ENCODE measurements at regions not wholly inside any gene's neighbourhood (a gene's known extent, or its start where the extent isn't known, plus 50 kb on each side); places are given as distances from the start of the nearest gene placed in this dataset.
"Not testable (repeated sequence)": the region's sequence is repeated elsewhere in the genome, so short reads cannot be mapped to it uniquely, and the experiment has no call there.

- no peak for DNase-seq (ENCODE audit: low spot score)
- H3K36me3 Mint-ChIP-seq (ENCODE audit: low read depth), result no peaks in the 10 kb centered on the region
- H3K4me3 Mint-ChIP-seq, result no peak overlapping the region
- H3K4me1 Mint-ChIP-seq (ENCODE audit: low read depth), result no peaks in the 10 kb centered on the region
- no peak overlapping the region for H3K27ac Mint-ChIP-seq
- intact Hi-C loops (cut with micrococcal nuclease), result no loop called here
- H3K27me3 Mint-ChIP-seq (ENCODE audit: insufficient read depth), result no peaks in the 10 kb centered on the region
- peaks cover 3% of the 10 kb centered on the region for H3K9me3 Mint-ChIP-seq
Measured at GRCh38 chrX:76920607-76921006, 493.1 kb downstream of the MAGEE1 start.

DNA sequence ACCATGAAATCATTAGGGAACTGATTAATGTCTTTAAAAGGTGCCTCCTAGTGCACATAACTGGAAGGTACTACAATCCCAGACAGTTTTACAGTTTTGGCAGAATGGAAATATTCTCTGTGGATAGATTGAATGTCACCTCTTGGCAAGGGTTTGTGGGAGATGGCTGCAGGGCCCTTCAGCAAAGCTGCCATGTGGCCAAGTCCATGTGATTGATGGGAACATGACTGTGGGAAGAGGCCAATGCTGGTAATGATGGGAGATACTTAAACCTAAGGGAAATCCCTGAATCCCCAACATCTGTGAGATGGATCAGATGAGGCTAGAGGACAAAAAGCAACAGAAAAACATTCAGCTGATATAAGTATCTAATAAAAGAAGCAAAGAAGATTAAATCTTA is 493.7 kb downstream of the MAGEE1 start:
- DNase-seq (ENCODE audit: low spot score), result no peak
- H3K9me3 Mint-ChIP-seq, result peaks cover 3% of the 10 kb centered on the region
- H3K27me3 Mint-ChIP-seq (ENCODE audit: insufficient read depth), result no peaks in the 10 kb centered on the region
- intact Hi-C loops (cut with micrococcal nuclease), result no loop called here
- H3K4me1 Mint-ChIP-seq (ENCODE audit: low read depth), result no peaks in the 10 kb centered on the region
- H3K27ac Mint-ChIP-seq, result no peak overlapping the region
- no peaks in the 10 kb centered on the region for H3K36me3 Mint-ChIP-seq (ENCODE audit: low read depth)
- H3K4me3 Mint-ChIP-seq, result no peak overlapping the region

- no peak for DNase-seq (ENCODE audit: low spot score)
- Mint-ChIP-seq H3K27me3 (ENCODE audit: insufficient read depth) (no peaks in the 10 kb centered on the region), H3K36me3 (ENCODE audit: low read depth) (no peaks in the 10 kb centered on the region), H3K9me3 (peaks cover 6% of the 10 kb centered on the region), H3K4me1 (ENCODE audit: low read depth) (no peaks in the 10 kb centered on the region), H3K4me3 (no peak overlapping the region), H3K27ac (no peak overlapping the region)
- intact Hi-C loops (cut with micrococcal nuclease), result no loop called here
Measured at GRCh38 chrX:76922100-76922499, 494.6 kb downstream of the MAGEE1 start.

DNA sequence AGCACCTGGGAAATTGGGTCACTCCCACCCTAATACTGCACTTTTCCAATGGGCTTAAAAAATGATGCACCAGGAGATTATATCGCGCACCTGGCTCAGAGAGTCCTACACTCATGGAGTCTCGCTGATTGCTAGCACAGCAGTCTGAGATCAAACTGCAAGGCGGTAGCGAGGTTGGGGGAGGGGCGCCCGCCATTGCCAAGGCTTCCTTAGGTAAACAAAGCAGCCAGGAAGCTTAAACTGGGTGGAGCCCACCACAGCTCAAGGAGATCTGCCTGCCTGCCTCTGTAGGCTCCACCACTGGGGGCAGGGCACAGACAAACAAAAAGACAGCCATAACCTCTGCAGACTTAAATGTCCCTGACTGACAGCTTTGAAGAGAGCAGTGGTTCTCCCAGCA is 497.1 kb downstream of the MAGEE1 start:
- intact Hi-C loops (cut with micrococcal nuclease); H3K27ac Mint-ChIP-seq; H3K4me3 Mint-ChIP-seq; H3K27me3 Mint-ChIP-seq (ENCODE audit: insufficient read depth); H3K4me1 Mint-ChIP-seq (ENCODE audit: low read depth); DNase-seq (ENCODE audit: low spot score); H3K36me3 Mint-ChIP-seq (ENCODE audit: low read depth); H3K9me3 Mint-ChIP-seq: not testable (repeated sequence)

DNA sequence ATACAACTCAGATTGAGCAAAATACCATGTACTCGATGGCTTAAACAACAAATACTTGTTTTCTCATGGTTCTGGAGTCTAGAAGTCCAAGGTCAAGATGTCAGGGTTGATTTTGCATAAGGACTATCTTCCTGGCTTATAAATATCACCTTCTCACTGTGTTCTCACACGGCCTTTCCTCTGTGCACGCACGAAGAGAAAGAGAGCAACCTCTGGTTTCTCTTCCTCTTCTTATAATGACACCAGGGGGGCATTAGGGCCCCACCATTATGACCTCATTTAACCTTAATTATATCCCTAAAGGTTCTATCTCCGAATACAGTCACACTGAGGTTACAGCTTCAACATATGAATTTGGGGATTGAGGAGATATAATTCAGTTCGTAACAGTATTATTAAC is 504.0 kb downstream of the MAGEE1 start:
- intact Hi-C loops (cut with micrococcal nuclease), result no loop called here
- H3K36me3 Mint-ChIP-seq (ENCODE audit: low read depth), result no peaks in the 10 kb centered on the region
- no peak overlapping the region for H3K27ac Mint-ChIP-seq
- no peaks in the 10 kb centered on the region for H3K27me3 Mint-ChIP-seq (ENCODE audit: insufficient read depth)
- DNase-seq (ENCODE audit: low spot score), result no peak
- no peaks in the 10 kb centered on the region for H3K4me1 Mint-ChIP-seq (ENCODE audit: low read depth)
- H3K4me3 Mint-ChIP-seq, result no peak overlapping the region
- H3K9me3 Mint-ChIP-seq, result peaks cover 5% of the 10 kb centered on the region

DNA sequence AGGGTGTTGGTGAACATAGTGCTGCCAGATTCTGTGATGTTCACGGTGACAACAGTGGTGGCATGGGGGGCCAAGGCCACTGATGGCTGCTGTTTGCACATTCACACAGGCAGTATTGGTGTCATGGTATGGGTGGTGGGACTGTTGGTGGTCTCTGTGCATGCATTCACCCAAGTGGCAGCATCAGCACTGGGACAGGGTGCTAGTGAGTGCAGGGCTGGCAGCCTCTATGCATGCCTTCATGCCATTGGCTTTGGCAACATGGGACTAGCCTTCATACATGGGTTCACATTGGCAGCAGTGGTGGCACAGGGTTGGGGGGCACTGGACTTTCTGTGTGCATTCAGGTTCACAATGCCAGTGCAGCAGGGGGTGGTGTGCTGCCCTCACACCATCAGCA is 489.7 kb upstream of the FGF16 start:
- no peaks in the 10 kb centered on the region for H3K36me3 Mint-ChIP-seq (ENCODE audit: low read depth)
- no peaks in the 10 kb centered on the region for H3K4me1 Mint-ChIP-seq (ENCODE audit: low read depth)
- no peak overlapping the region for H3K27ac Mint-ChIP-seq
- DNase-seq (ENCODE audit: low spot score), result no peak
- no peak overlapping the region for H3K4me3 Mint-ChIP-seq
- intact Hi-C loops (cut with micrococcal nuclease), result no loop called here
- peaks cover 1% of the 10 kb centered on the region for H3K27me3 Mint-ChIP-seq (ENCODE audit: insufficient read depth)
- no peaks in the 10 kb centered on the region for H3K9me3 Mint-ChIP-seq

- Mint-ChIP-seq H3K4me3 (no peak overlapping the region), H3K27ac (peak overlapping the region; percentile 40), H3K36me3 (ENCODE audit: low read depth) (no peaks in the 10 kb centered on the region), H3K9me3 (no peaks in the 10 kb centered on the region), H3K4me1 (ENCODE audit: low read depth) (no peaks in the 10 kb centered on the region), H3K27me3 (ENCODE audit: insufficient read depth) (no peaks in the 10 kb centered on the region)
- DNase-seq (ENCODE audit: low spot score), result no peak
- intact Hi-C loops (cut with micrococcal nuclease), result loop anchor here (1.0 kb wide), 1 partner anchor 33 kb away; no protein-coding TSS in a partner anchor
Measured at GRCh38 chrX:76971393-76972376, 475.5 kb upstream of the FGF16 start.

DNA sequence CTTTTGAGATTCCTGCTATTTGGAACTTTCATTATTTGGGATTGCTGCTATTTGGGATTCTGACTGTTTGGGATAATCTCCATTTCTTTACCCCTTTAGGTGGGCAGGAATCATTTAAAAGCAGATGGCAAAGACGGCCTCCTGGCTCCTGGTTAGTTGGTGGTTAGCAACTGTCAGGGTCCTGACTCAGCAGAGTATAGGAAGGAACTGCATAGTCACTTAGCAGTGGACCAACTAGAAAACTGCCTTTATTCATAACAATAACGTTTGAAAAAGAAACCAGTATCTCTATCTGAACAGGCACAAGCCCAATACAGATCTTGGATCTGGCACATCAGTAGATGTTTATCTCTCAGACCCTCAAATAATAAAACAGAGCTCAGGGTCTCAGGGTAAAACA is 469.7 kb upstream of the FGF16 start:
- Mint-ChIP-seq H3K4me3 (no peak overlapping the region), H3K4me1 (ENCODE audit: low read depth) (no peaks in the 10 kb centered on the region), H3K27me3 (ENCODE audit: insufficient read depth) (no peaks in the 10 kb centered on the region), H3K27ac (no peak overlapping the region), H3K9me3 (no peaks in the 10 kb centered on the region), H3K36me3 (ENCODE audit: low read depth) (no peaks in the 10 kb centered on the region)
- intact Hi-C loops (cut with micrococcal nuclease), result no loop called here
- no peak for DNase-seq (ENCODE audit: low spot score)

DNA sequence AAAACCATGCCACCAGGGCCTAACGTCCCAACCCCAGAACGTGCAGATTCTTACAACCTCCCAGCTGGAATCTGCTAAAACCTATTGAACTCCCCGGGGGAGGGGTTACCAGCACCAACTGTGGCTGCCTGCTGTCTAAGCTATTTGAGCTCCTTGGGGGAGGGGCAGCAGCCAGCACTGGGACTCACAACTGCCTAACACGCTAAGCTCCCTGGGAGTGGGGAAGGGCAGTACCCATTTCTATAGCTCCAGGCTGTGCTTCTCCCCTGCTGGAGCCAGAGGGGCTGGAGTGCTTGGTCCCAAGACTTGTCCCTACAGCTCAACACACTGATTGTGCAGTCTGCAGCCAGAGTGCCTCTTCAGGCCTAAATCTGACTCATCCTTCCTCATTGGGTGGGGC is 459.8 kb upstream of the FGF16 start:
- Mint-ChIP-seq H3K4me3 (no peak overlapping the region), H3K27me3 (ENCODE audit: insufficient read depth) (no peaks in the 10 kb centered on the region), H3K27ac (no peak overlapping the region), H3K36me3 (ENCODE audit: low read depth) (no peaks in the 10 kb centered on the region), H3K9me3 (peaks cover 9% of the 10 kb centered on the region), H3K4me1 (ENCODE audit: low read depth) (no peaks in the 10 kb centered on the region)
- DNase-seq (ENCODE audit: low spot score), result no peak
- intact Hi-C loops (cut with micrococcal nuclease), result no loop called here

GRCh38 chrX:76996641-76997040 is 450.5 kb upstream of the FGF16 start:
- H3K4me3 Mint-ChIP-seq, result no peak overlapping the region
- H3K27me3 Mint-ChIP-seq (ENCODE audit: insufficient read depth), result peaks cover 4% of the 10 kb centered on the region
- no peaks in the 10 kb centered on the region for H3K36me3 Mint-ChIP-seq (ENCODE audit: low read depth)
- intact Hi-C loops (cut with micrococcal nuclease), result no loop called here
- DNase-seq (ENCODE audit: low spot score), result no peak
- no peak overlapping the region for H3K27ac Mint-ChIP-seq
- H3K4me1 Mint-ChIP-seq (ENCODE audit: low read depth), result no peaks in the 10 kb centered on the region
- H3K9me3 Mint-ChIP-seq, result peaks cover 6% of the 10 kb centered on the region

- peaks cover 18% of the 10 kb centered on the region for H3K4me1 Mint-ChIP-seq (ENCODE audit: low read depth)
- no peak overlapping the region for H3K4me3 Mint-ChIP-seq
- no peaks in the 10 kb centered on the region for H3K9me3 Mint-ChIP-seq
- H3K27ac Mint-ChIP-seq, result peak overlapping the region; percentile 63
- H3K36me3 Mint-ChIP-seq (ENCODE audit: low read depth), result no peaks in the 10 kb centered on the region
- intact Hi-C loops (cut with micrococcal nuclease), result no loop called here
- H3K27me3 Mint-ChIP-seq (ENCODE audit: insufficient read depth), result no peaks in the 10 kb centered on the region
- no peak for DNase-seq (ENCODE audit: low spot score)
Measured at GRCh38 chrX:77003530-77003929, 443.7 kb upstream of the FGF16 start.

- intact Hi-C loops (cut with micrococcal nuclease), result loop anchor here (1.0 kb wide), 1 partner anchor 32 kb away; no protein-coding TSS in a partner anchor
- H3K27me3 Mint-ChIP-seq (ENCODE audit: insufficient read depth), result peaks cover 2% of the 10 kb centered on the region
- peak overlapping the region; percentile 63 for H3K27ac Mint-ChIP-seq
Measured at GRCh38 chrX:77003956-77004355, 443.2 kb upstream of the FGF16 start.

DNA sequence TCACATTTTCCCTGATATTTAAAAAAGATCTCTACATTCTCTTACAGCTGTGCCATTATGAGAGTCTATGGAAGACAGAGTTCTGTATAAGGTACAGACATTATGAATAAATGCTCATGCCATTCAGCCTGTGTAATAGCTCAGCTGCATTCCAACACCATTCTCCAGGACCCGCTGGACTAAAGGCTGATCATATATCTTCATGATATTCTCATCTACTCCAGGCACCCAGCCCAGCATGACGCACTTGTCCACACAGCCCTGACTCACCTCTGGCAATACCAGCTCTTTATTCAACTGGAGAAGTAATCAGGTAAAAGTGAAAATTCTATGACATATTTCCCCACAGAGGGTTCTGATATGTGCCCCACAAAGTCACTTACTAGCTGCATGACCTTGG is 437.5 kb upstream of the FGF16 start:
- peaks cover 2% of the 10 kb centered on the region for H3K27me3 Mint-ChIP-seq (ENCODE audit: insufficient read depth)
- no peak overlapping the region for H3K27ac Mint-ChIP-seq
- no peaks in the 10 kb centered on the region for H3K9me3 Mint-ChIP-seq
- no peaks in the 10 kb centered on the region for H3K36me3 Mint-ChIP-seq (ENCODE audit: low read depth)
- intact Hi-C loops (cut with micrococcal nuclease), result no loop called here
- DNase-seq (ENCODE audit: low spot score), result no peak
- H3K4me1 Mint-ChIP-seq (ENCODE audit: low read depth), result peaks cover 5% of the 10 kb centered on the region
- no peak overlapping the region for H3K4me3 Mint-ChIP-seq

More at GRCh38 chrX:77003956-77004355, 443.2 kb upstream of the FGF16 start:
- no peaks in the 10 kb centered on the region for H3K36me3 Mint-ChIP-seq (ENCODE audit: low read depth)
- H3K4me1 Mint-ChIP-seq (ENCODE audit: low read depth), result peaks cover 18% of the 10 kb centered on the region
- no peak overlapping the region for H3K4me3 Mint-ChIP-seq
- no peaks in the 10 kb centered on the region for H3K9me3 Mint-ChIP-seq
- DNase-seq (ENCODE audit: low spot score), result peak; percentile 22

Measured in activated T-helper 1 cell treated with anti-CD3 and anti-CD28 coated beads, Interleukin-12 subunit alpha, Interleukin-12 subunit beta, Interleukin-2, Interleukin-4 antibody, amounts not matched to agents 30 ng/mL and 10 ng/mL and 1 ng/mL, durations not matched to agents 14 hours and 24 hours and 36 hours (primary cell).